ENCODE measurements at regions not wholly inside any gene's neighbourhood (a gene's known extent, or its start where the extent isn't known, plus 50 kb on each side); places are given as distances from the start of the nearest gene placed in this dataset.
A peak's percentile ranks its signal among the peaks of the same experiment; 100 is the strongest.
"Not testable (repeated sequence)": the region's sequence is repeated elsewhere in the genome, so short reads cannot be mapped to it uniquely, and the experiment has no call there.

GRCh38 chr10:36493516-36493880 lies 631.9 kb upstream of the ANKRD30A start:
- DNase-seq (ENCODE audit: low read depth) = peak; percentile 70

GRCh38 chr10:36492590-36493515 lies 632.5 kb upstream of the ANKRD30A start:
- peak; percentile 67 for DNase-seq (ENCODE audit: low read depth)

DNA sequence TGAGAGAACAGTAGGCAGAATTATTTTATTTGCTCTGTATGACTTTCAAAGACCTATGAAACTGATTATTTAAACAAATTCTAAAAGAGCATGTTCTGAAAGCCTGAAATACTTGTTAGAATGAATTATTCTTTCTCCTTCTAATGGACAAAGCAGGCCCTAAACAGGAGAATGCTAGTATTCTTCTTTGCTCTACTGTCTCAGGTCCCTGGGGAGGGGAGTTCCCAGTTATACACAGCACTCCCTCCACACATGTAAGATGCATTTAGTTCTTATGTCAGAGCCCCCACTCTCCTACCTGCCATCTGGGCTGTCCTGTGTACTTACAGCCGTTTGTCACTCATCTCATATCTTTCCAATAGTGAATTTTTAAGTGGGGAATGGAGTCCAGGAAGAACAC lies 633.5 kb upstream of the ANKRD30A start:
- no peak for DNase-seq (ENCODE audit: low read depth)

- DNase-seq (ENCODE audit: low read depth) = peak; percentile 84
Measured at GRCh38 chr10:36489611-36490228, 635.7 kb upstream of the ANKRD30A start.

DNA sequence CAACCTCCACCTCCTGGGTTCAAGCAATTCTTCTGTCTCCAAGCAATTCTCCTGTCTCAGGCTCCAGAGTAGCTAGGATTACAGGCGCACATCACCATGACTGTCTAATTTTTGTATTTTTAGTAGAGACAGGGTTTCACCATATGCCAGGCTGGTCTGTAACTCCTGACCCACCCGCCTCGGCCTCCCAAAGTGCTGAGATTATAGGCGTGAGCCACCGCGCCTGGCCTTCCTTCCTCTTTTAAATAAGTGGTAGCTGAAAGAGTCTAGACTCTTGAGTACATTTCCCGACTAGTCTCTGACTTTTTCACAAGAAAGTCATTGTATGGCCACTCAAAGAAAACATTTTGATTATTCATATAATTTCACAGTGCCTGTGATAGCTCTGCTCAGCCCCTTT lies 636.2 kb upstream of the ANKRD30A start:
- no peak for DNase-seq (ENCODE audit: low read depth)

GRCh38 chr10:36488579-36488978 lies 636.8 kb upstream of the ANKRD30A start:
- DNase-seq (ENCODE audit: low read depth) = no peak

DNA sequence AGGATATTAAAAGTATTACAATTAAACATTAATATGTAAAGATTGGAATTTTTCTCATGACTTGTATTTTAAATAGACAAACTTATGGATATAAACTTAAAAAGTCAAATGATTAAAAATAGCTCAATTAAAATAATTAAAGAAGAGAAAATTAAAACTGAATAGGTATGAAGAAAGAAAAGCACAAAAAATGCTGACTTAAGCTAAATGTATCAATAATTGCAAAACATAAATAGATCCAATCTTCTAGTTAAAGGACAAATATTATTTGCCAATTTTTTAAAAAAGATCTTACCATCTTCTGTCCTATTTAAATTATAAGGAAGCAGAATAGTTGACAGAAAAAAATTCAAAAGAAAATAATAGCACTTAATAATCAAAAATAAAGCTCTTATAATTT lies 646.3 kb upstream of the ANKRD30A start:
- DNase-seq (ENCODE audit: low read depth) = no peak

DNA sequence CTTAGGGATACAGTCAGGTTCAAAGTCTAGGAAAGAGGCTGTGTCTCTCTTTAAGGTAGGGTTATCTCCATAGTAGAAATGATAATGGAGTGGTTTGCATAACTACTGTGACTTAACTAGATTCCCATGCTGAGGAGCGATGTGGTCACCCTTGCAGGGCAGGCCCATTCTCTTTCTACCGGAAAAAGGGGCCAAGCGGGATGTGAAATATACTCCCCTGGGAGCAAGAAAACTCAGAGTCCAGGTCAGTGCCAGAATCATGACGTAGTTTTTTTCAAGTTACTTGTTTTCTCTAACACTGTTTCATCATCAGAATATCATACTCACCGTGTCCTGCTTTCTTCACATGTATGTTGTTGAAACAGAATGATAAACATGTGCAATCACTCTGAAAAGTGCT lies 649.0 kb upstream of the ANKRD30A start:
- no peak for DNase-seq (ENCODE audit: low read depth)

DNA sequence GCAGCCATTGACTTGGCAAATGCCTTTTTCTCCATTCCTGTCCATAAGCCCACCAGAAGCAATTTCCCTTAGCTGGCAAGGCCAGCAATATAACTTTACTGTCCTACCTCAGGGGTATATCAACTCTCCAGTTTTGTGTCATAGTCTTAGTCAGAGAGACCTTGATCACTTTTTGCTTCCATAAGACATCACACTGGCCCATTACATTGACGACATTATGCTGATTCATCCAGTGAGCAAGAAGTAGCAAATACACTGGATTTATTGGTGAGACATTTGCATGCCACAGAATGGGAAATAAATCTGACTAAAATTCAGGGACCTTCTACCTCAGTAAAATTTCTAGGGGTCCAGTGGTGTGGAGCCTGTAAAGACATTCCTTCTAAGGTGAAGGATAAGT lies 649.7 kb upstream of the ANKRD30A start:
- DNase-seq (ENCODE audit: low read depth) = no peak

DNA sequence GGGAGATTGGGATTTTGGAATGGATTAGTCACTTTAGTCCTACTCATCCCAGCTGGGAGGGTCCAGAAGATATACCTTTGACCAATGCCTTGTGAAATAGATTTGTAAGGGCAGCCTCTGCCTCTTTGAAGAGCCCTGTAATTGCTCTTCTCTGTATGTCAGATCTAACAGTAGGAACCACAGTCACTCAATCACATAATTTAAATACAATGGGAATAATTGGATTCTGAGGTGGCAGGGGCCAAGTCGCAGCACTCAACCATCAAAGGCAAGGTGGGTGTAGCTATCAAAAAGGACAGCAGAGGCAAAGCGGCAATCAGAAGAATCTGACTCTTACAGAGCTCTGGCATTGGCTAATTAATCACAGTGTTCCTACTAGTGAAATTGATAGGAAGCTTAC lies 650.9 kb upstream of the ANKRD30A start:
- DNase-seq (ENCODE audit: low read depth) = no peak

- no peak for DNase-seq (ENCODE audit: low read depth)
Measured at GRCh38 chr10:36473122-36473521, 652.3 kb upstream of the ANKRD30A start.

GRCh38 chr10:36469585-36469984 lies 655.8 kb upstream of the ANKRD30A start:
- DNase-seq (ENCODE audit: low read depth) = peak; percentile 54

DNA sequence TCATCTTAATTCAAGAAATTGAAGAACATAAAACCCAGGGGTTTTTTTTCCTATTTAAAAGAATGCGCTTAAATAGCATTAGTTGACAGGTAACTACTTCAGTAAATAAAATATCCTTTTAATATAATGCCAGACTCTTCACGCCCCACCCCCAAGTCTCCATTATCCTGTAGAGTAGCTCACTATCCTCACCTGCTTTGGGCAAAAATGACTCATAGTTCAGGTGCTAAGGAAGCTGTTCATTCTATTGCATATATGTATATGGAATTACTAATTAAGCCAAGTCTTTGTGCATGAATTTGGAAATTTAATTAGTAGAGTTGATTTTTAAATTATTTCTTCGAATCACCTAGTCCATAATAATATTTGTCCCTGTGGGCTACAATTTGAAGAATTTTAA lies 656.8 kb upstream of the ANKRD30A start:
- DNase-seq (ENCODE audit: low read depth) = no peak

DNA sequence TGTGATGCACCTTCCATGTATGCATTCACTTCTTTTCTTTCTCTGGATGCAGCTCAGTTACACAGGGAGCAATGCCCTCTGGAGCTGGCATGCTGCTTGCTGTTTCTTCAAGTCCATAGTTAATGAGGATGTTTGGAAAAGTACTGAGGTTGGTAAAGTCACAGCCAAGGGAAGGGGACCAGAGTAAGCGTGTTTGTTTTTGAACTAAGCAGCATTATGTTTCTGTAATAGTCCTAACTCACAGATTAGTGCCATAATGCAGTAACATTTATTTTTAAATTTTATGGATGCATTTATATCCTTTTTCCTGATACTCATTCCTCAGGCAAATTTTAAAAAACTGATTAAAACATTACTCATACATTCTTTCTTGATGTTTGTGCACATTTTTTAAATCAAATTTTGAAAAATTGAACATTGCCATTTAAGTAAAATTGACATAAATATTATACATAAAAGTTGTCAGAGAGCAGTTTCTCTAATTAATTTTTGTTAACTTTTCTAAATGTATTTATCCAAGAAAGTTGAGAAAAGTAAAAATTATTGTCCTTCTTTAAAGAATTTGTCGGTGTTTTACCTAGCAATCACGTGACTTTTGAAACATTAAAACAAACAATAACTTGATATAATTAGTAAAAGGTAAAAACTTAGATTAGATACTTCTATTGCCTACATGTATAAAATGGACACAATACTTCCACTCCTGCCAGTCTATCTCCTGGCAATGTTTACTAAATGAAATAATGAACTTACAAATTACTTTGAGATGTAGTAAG lies 659.6 kb upstream of the ANKRD30A start:
- DNase-seq (ENCODE audit: low read depth) = no peak

DNA sequence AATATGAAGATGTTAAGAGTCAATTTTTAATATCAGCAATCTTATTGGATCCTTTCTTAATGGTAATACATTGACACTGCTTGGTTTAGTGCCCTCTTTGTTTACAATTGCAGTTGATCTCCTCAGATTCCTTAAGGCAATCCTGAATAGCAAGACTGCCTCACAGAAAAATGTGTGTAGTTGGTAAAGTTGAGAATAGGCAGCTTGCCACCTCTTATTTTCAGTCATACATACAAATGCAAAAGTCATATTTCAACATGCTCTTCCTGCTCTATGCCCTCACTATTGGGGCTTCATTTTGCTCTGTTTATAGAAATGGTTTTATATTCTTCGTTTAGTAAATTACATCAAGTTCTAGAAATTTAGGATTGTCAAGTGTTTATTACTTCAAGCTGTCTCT lies 661.1 kb upstream of the ANKRD30A start:
- no peak for DNase-seq (ENCODE audit: low read depth)

GRCh38 chr10:36463390-36463789 lies 662.0 kb upstream of the ANKRD30A start:
- DNase-seq (ENCODE audit: low read depth) = no peak

- peak; percentile 56 for DNase-seq (ENCODE audit: low read depth)
Measured at GRCh38 chr10:36462194-36462593, 663.2 kb upstream of the ANKRD30A start.

GRCh38 chr10:36458437-36458836 lies 667.0 kb upstream of the ANKRD30A start:
- not testable (repeated sequence) for DNase-seq (ENCODE audit: low read depth)

GRCh38 chr10:36457751-36458150 lies 667.6 kb upstream of the ANKRD30A start:
- no peak for DNase-seq (ENCODE audit: low read depth)

- DNase-seq (ENCODE audit: low read depth) = peak; percentile 25
Measured at GRCh38 chr10:36455526-36456133, 669.8 kb upstream of the ANKRD30A start.

- no peak for DNase-seq (ENCODE audit: low read depth)
Measured at GRCh38 chr10:36452851-36453250, 672.5 kb upstream of the ANKRD30A start.

- DNase-seq (ENCODE audit: low read depth) = no peak
Measured at GRCh38 chr10:36451391-36451970, 673.9 kb upstream of the ANKRD30A start.
